Tibial nerve (tissue), 4 donors: ENCODE measurements at regions not wholly inside any gene's neighbourhood (a gene's known extent, or its start where the extent isn't known, plus 50 kb on each side); places are given as distances from the start of the nearest gene placed in this dataset.

Source experiments
- DNase-seq, 2 donors: peaks; one replicate each; pipeline ENCODE4 v3.0.0-alpha.2; 2019; ENCODE audit warnings: low spot score in 2 of 2
- H3K27ac ChIP-seq, 4 donors: fragments of 200-600 bp; sonication (generic) in 3 of 4; one replicate each; pipeline ENCODE4 v1.5.1; 2017 to 2019; ENCODE audit warnings: mild to moderate bottlenecking in 1 of 4
- H3K27me3 ChIP-seq, 2 donors: fragments of 200-600 bp; sonication (generic) in 1 of 2; one replicate each; pipeline versions ENCODE4 v1.5.1 to v1.6.0; 2017 to 2019
- H3K36me3 ChIP-seq, 3 donors: fragments of 200-600 bp; sonication (generic); one replicate each; pipeline ENCODE4 v1.5.1; 2018 to 2019
- H3K4me1 ChIP-seq, 4 donors: fragments of 200-600 bp; sonication (generic) in 3 of 4; one replicate each; pipeline ENCODE4 v1.5.1; 2017 to 2019
- H3K4me3 ChIP-seq, 4 donors: fragments of 200-600 bp; sonication (generic) in 3 of 4; one replicate each; pipeline ENCODE4 v1.5.1; 2017 to 2019; ENCODE audit warnings: mild to moderate bottlenecking in 1 of 4, moderate library complexity in 1 of 4
- H3K9me3 ChIP-seq, 4 donors: fragments of 200-600 bp; sonication (generic) in 3 of 4; one replicate each; pipeline ENCODE4 v1.5.1; 2017 to 2019
- CTCF ChIP-seq, 5 experiments: fragments of 200-600 bp in 3 of 5; fragments of 450-650 bp in 2 of 5; sonication (generic) in 3 of 5; IDR thresholded peaks; one replicate each; pipeline ENCODE4 v1.5.1; 2016 to 2019; ENCODE audit warnings: antibody characterized with exemption in 5 of 5, mild to moderate bottlenecking in 3 of 5, moderate library complexity in 2 of 5
- EP300 ChIP-seq, 2 donors: sonication (generic); formaldehyde crosslinking; IDR thresholded peaks; one replicate each; pipeline ENCODE4 v1.6.1; 2017; ENCODE audit warnings: antibody characterized with exemption in 2 of 2, mild to moderate bottlenecking in 1 of 2
- POLR2A ChIP-seq, 2 donors: fragments of 450-650 bp; IDR thresholded peaks; one replicate each; pipeline ENCODE4 v1.6.1; 2017; ENCODE audit warnings: antibody characterized with exemption in 2 of 2, mild to moderate bottlenecking in 2 of 2, moderate library complexity in 2 of 2
- WGBS, 2 donors: methylation state at CpG; one replicate each; pipeline ENCODE4 v1.1.5; 2018; 5-methylcytosine and 5-hydroxymethylcytosine counted together

- DNase-seq = no peak
- TF ChIP-seq CTCF (IDR thresholded peaks at IDR 0.05) = no peak
- TF ChIP-seq POLR2A (IDR thresholded peaks at IDR 0.05) = no peak
- no peak for TF ChIP-seq EP300 (IDR thresholded peaks at IDR 0.05)
- H3K4me3 ChIP-seq = no peak overlapping the region
- H3K27me3 ChIP-seq = no peaks in the 10 kb centered on the region
- H3K27ac ChIP-seq = no peak overlapping the region
- 71 to 72% methylated on average over 2 of the region's 2 CpGs for WGBS, 2 donors
- H3K4me1 ChIP-seq = no peaks in the 10 kb centered on the region
- no peaks in the 10 kb centered on the region for H3K36me3 ChIP-seq
- no peaks in the 10 kb centered on the region for H3K9me3 ChIP-seq
Measured at GRCh38 chr11:133678191-133678590, 145.9 kb upstream of the OPCML start.

GRCh38 chr11:133677387-133677786 lies 145.1 kb upstream of the OPCML start:
- Histone ChIP-seq H3K36me3 (no peaks in the 10 kb centered on the region), H3K4me3 (no peak overlapping the region), H3K9me3 (no peaks in the 10 kb centered on the region), H3K27me3 (no peaks in the 10 kb centered on the region), H3K27ac (no peak overlapping the region), H3K4me1 (no peaks in the 10 kb centered on the region)
- no peak for DNase-seq
- WGBS, 2 donors = 24 to 33% methylated on average over 3 of the region's 3 CpGs
- no peak for TF ChIP-seq POLR2A (IDR thresholded peaks at IDR 0.05)
- TF ChIP-seq EP300 (IDR thresholded peaks at IDR 0.05) = no peak
- TF ChIP-seq CTCF (IDR thresholded peaks at IDR 0.05) = no peak

- TF ChIP-seq CTCF (IDR thresholded peaks at IDR 0.05) = no peak
- no peak for TF ChIP-seq POLR2A (IDR thresholded peaks at IDR 0.05)
- TF ChIP-seq EP300 (IDR thresholded peaks at IDR 0.05) = no peak
- Histone ChIP-seq H3K27me3 (no peaks in the 10 kb centered on the region), H3K27ac (no peak overlapping the region), H3K4me3 (no peak overlapping the region), H3K36me3 (no peaks in the 10 kb centered on the region), H3K9me3 (no peaks in the 10 kb centered on the region), H3K4me1 (no peaks in the 10 kb centered on the region)
- no peak for DNase-seq
- 68 to 84% methylated on average over 1 of the region's 1 CpG for WGBS, 2 donors
Measured at GRCh38 chr11:133676265-133676664, 144.0 kb upstream of the OPCML start.

- no peak for TF ChIP-seq CTCF (IDR thresholded peaks at IDR 0.05)
- no peak for TF ChIP-seq EP300 (IDR thresholded peaks at IDR 0.05)
- no peak for TF ChIP-seq POLR2A (IDR thresholded peaks at IDR 0.05)
- Histone ChIP-seq H3K4me3 (no peak overlapping the region), H3K9me3 (no peaks in the 10 kb centered on the region), H3K27ac (no peak overlapping the region), H3K4me1 (no peaks in the 10 kb centered on the region), H3K27me3 (no peaks in the 10 kb centered on the region), H3K36me3 (no peaks in the 10 kb centered on the region)
- 47 to 53% methylated on average over 12 of the region's 12 CpGs for WGBS, 2 donors
- DNase-seq = no peak
Measured at GRCh38 chr11:133669371-133670053, 137.2 kb upstream of the OPCML start.

- 80 to 81% methylated on average over 13 of the region's 13 CpGs for WGBS, 2 donors
- H3K9me3 ChIP-seq = peaks cover 0 to 5% (median 0%) of the 10 kb centered on the region in 4 donors
- no peak for DNase-seq
- H3K36me3 ChIP-seq = no peaks in the 10 kb centered on the region
- no peaks in the 10 kb centered on the region for H3K4me1 ChIP-seq
- TF ChIP-seq POLR2A (IDR thresholded peaks at IDR 0.05) (no peak), EP300 (IDR thresholded peaks at IDR 0.05) (no peak), CTCF (IDR thresholded peaks at IDR 0.05) (no peak)
- H3K27ac ChIP-seq = no peak overlapping the region
- no peaks in the 10 kb centered on the region for H3K27me3 ChIP-seq
- H3K4me3 ChIP-seq = no peak overlapping the region
Measured at GRCh38 chr11:133663135-133663985, 131.1 kb upstream of the OPCML start.
